Panc1 (cell line): ENCODE measurements at regions not wholly inside any gene's neighbourhood (a gene's known extent, or its start where the extent isn't known, plus 50 kb on each side); places are given as distances from the start of the nearest gene placed in this dataset.

ENCODE experiments used
- ATAC-seq: fragments of 200-7000 bp; cut with Tn5 transposase; 2 replicates; pipeline ENCODE4 v1.9.1; 2020; ENCODE audit warnings: mild to moderate bottlenecking, moderate library complexity
- BruUV-seq: library from RNA; stranded (reverse); fragments of 400-500 nt; replicated peaks from 2 replicates; lab custom pipeline; 2021; lab: Mats Ljungman, UMichigan
- CTCF ChIA-PET: fragments of 300-600 bp; sonication (Branson Sonifier 250); formaldehyde crosslinking; loops from one replicate; lab custom pipeline; 2022; ENCODE audit warnings: antibody characterized with exemption; lab: Charles Lee
- POLR2A ChIA-PET: fragments of 300-600 bp; sonication (Branson Sonifier 250); formaldehyde crosslinking; loops from one replicate; lab custom pipeline; 2022; ENCODE audit warnings: antibody characterized with exemption; lab: Charles Lee
- DNase-seq: peaks from one replicate; pipeline ENCODE4 v3.0.0-alpha.2; 2010; ENCODE audit warnings: low read depth, low spot score
- H3K27ac ChIP-seq: 2 replicates; pipeline ENCODE4 v1.5.1; 2011; ENCODE audit warnings: mild to moderate bottlenecking, low read length, inconsistent platforms
- H3K27me3 ChIP-seq: fragments of 200-500 bp; sonication (Bioruptor generic); 2 replicates; pipeline ENCODE4 v1.6.0; 2014; ENCODE audit warnings: low read length, inconsistent platforms; ENCODE audit not compliant: control insufficient read depth, insufficient read depth
- H3K36me3 ChIP-seq: fragments of 200-500 bp; sonication (Bioruptor generic); 2 replicates; pipeline ENCODE4 v1.5.1; 2014; ENCODE audit warnings: inconsistent platforms, mild to moderate bottlenecking, low read length, moderate library complexity; ENCODE audit not compliant: control insufficient read depth, insufficient read depth
- H3K4me1 ChIP-seq: 2 replicates; pipeline ENCODE4 v1.5.1; 2011; ENCODE audit warnings: inconsistent platforms, mild to moderate bottlenecking, low read length, moderate library complexity; ENCODE audit not compliant: control insufficient read depth, insufficient read depth
- H3K4me3 ChIP-seq, 2 experiments: 2 replicates each; pipeline ENCODE4 v1.5.1; 2011 to 2012; ENCODE audit warnings: low read depth in 2 of 2, low read length in 2 of 2, mild to moderate bottlenecking in 2 of 2, inconsistent platforms in 1 of 2, moderate library complexity in 1 of 2
- H3K9me3 ChIP-seq: fragments of 200-500 bp; sonication (Bioruptor generic); 2 replicates; pipeline ENCODE4 v1.5.1; 2014; ENCODE audit warnings: low read depth, mild to moderate bottlenecking, inconsistent platforms, low read length, moderate library complexity; ENCODE audit not compliant: control insufficient read depth, insufficient read depth
- CTCF ChIP-seq: fragments of 450-650 bp; IDR thresholded peaks from 2 replicates; pipeline ENCODE4 v1.5.1; 2017; ENCODE audit warnings: mild to moderate bottlenecking
- POLR2AphosphoS5 ChIP-seq: IDR thresholded peaks from 2 replicates; pipeline ENCODE4 v1.6.1; 2012; ENCODE audit warnings: mild to moderate bottlenecking, low read depth, low read length, moderate library complexity
- REST ChIP-seq, 2 experiments: IDR thresholded peaks; 2 replicates each; pipeline ENCODE4 v1.6.1; 2011 to 2012; ENCODE audit warnings: low read depth in 2 of 2, control low read depth in 1 of 2, low read length in 1 of 2, mild to moderate bottlenecking in 1 of 2, moderate library complexity in 1 of 2; ENCODE audit not compliant: insufficient read depth in 1 of 2
- SIN3A ChIP-seq: IDR thresholded peaks from 2 replicates; pipeline ENCODE4 v1.6.1; 2012; ENCODE audit warnings: low read depth, mild to moderate bottlenecking, low read length, moderate library complexity, borderline replicate concordance; ENCODE audit not compliant: insufficient read depth
- TCF7L2 ChIP-seq: IDR thresholded peaks from 2 replicates; pipeline ENCODE4 v1.6.1; 2011; ENCODE audit warnings: mild to moderate bottlenecking, low read depth, low read length, inconsistent platforms
- in situ Hi-C: cut with HindIII; loops from 2 replicates; pipeline ENCODE4 v1.10.0; 2016; ENCODE audit warnings: low sequenced_read_pairs, low pct_unique_long_range_greater_than_20kb
- intact Hi-C: fragments of 100-400 bp; cut with micrococcal nuclease; formaldehyde crosslinking; loops from one replicate; pipeline ENCODE4 v1.10.0; 2022; ENCODE audit not compliant: unreplicated experiment

- intact Hi-C loops = no loop called here
- DNase-seq (no peak), ATAC-seq (no peak)
- CTCF ChIA-PET = no interaction called here
- TF ChIP-seq SIN3A (no peak), TCF7L2 (no peak), CTCF (no peak), REST (IDR thresholded peaks at IDR 0.05; ENCODE audit: insufficient read depth in 1 of 2, low read depth in 2 of 2, low read length in 1 of 2) (no peak), POLR2AphosphoS5 (no peak)
- BruUV-seq = no TSS peak
- no peak overlapping the region for H3K27ac ChIP-seq
- POLR2A ChIA-PET = no interaction called here
- in situ Hi-C loops = no loop called here
- no peak overlapping the region for H3K4me3 ChIP-seq
- H3K36me3 ChIP-seq = no peaks in the 10 kb centered on the region
- no peaks in the 10 kb centered on the region for H3K4me1 ChIP-seq
- H3K27me3 ChIP-seq = no peaks in the 10 kb centered on the region
- H3K9me3 ChIP-seq = no peaks in the 10 kb centered on the region
These were observed 96.0 kb upstream of the PAM start for GRCh38 chr5:102659151-102659550.

- in situ Hi-C loops (no loop called here), intact Hi-C loops (no loop called here)
- Histone ChIP-seq H3K36me3 (no peaks in the 10 kb centered on the region), H3K4me1 (no peaks in the 10 kb centered on the region), H3K9me3 (no peaks in the 10 kb centered on the region), H3K4me3 (no peak overlapping the region), H3K27me3 (no peaks in the 10 kb centered on the region), H3K27ac (no peak overlapping the region)
- CTCF ChIA-PET = no interaction called here
- BruUV-seq = no TSS peak
- DNase-seq = no peak
- no peak for ATAC-seq
- TF ChIP-seq POLR2AphosphoS5 = no peak
- TF ChIP-seq REST (IDR thresholded peaks at IDR 0.05; ENCODE audit: insufficient read depth in 1 of 2, low read depth in 2 of 2, low read length in 1 of 2) = no peak
- TF ChIP-seq TCF7L2 = no peak
- TF ChIP-seq SIN3A = no peak
- no peak for TF ChIP-seq CTCF
- POLR2A ChIA-PET = no interaction called here
These were observed 95.0 kb upstream of the PAM start for GRCh38 chr5:102660111-102660510.
